PC-3 (cell line): ENCODE measurements at regions not wholly inside any gene's neighbourhood (a gene's known extent, or its start where the extent isn't known, plus 50 kb on each side); places are given as distances from the start of the nearest gene placed in this dataset.

Experiments
- ATAC-seq: fragments of 200-7000 bp; cut with Tn5 transposase; 2 replicates; pipeline ENCODE4 v1.9.1; 2020; ENCODE audit warnings: mild to moderate bottlenecking, moderate library complexity
- BruUV-seq: library from RNA; stranded (reverse); fragments of 400-500 nt; replicated peaks from 2 replicates; lab custom pipeline; 2021; lab: Mats Ljungman, UMichigan
- CTCF ChIA-PET: fragments of 300-600 bp; sonication (Branson Sonifier 250); formaldehyde crosslinking; loops from one replicate; lab custom pipeline; 2022; ENCODE audit warnings: antibody characterized with exemption; lab: Charles Lee
- POLR2A ChIA-PET: fragments of 300-600 bp; sonication (Branson Sonifier 250); formaldehyde crosslinking; loops from one replicate; lab custom pipeline; 2022; ENCODE audit warnings: antibody characterized with exemption; ENCODE audit not compliant: unreplicated experiment; lab: Charles Lee
- DNase-seq: peaks from one replicate; pipeline ENCODE4 v3.0.0-alpha.2; 2015
- H2AFZ ChIP-seq: fragments of 300-600 bp; sonication (generic); 2 replicates; pipeline ENCODE4 v1.6.0; 2016; ENCODE audit warnings: antibody characterized with exemption, low read length
- H3F3A ChIP-seq: fragments of 300-600 bp; sonication (generic); one replicate; pipeline ENCODE4 v1.6.0; 2017; ENCODE audit warnings: antibody characterized with exemption, low read length, control low read depth, mild to moderate bottlenecking; ENCODE audit not compliant: unreplicated experiment
- H3K27ac ChIP-seq: fragments of 300-600 bp; sonication (generic); 2 replicates; pipeline ENCODE4 v1.5.1; 2016; ENCODE audit warnings: mild to moderate bottlenecking, low read length
- H3K27me3 ChIP-seq: fragments of 300-600 bp; sonication (generic); 2 replicates; pipeline ENCODE4 v1.6.1; 2016; ENCODE audit warnings: low read length, mixed read lengths
- H3K36me3 ChIP-seq: fragments of 300-600 bp; sonication (generic); 2 replicates; pipeline ENCODE4 v1.6.1; 2016; ENCODE audit warnings: low read depth, mixed run types, low read length, mixed read lengths
- H3K4me1 ChIP-seq: fragments of 300-600 bp; sonication (generic); 2 replicates; pipeline ENCODE4 v1.5.1; 2016; ENCODE audit warnings: low read length; ENCODE audit not compliant: insufficient read depth
- H3K4me2 ChIP-seq: fragments of 300-600 bp; sonication (generic); 2 replicates; pipeline ENCODE4 v1.6.0; 2016; ENCODE audit warnings: low read length
- H3K4me3 ChIP-seq: fragments of 300-600 bp; sonication (generic); 2 replicates; pipeline ENCODE4 v1.5.1; 2016; ENCODE audit warnings: mild to moderate bottlenecking, low read length, mixed read lengths
- H3K79me2 ChIP-seq: fragments of 300-600 bp; sonication (generic); 2 replicates; pipeline ENCODE4 v1.6.1; 2017; ENCODE audit warnings: low read length, mixed read lengths
- H3K9ac ChIP-seq: fragments of 300-600 bp; sonication (generic); 2 replicates; pipeline ENCODE4 v1.6.0; 2016; ENCODE audit warnings: mild to moderate bottlenecking, low read length
- H3K9me2 ChIP-seq: fragments of 300-600 bp; sonication (generic); replicated peaks from 2 replicates; pipeline ENCODE4 v1.6.1; 2016; ENCODE audit warnings: mixed run types, low read length, mixed read lengths
- H3K9me3 ChIP-seq: fragments of 300-600 bp; sonication (generic); 2 replicates; pipeline ENCODE4 v1.6.1; 2016; ENCODE audit warnings: low read length, mixed read lengths
- H4K20me1 ChIP-seq: fragments of 300-600 bp; sonication (generic); 2 replicates; pipeline ENCODE4 v1.6.1; 2016; ENCODE audit warnings: low read length, mixed read lengths
- CTCF ChIP-seq: fragments of 300-600 bp; sonication (generic); conservative IDR thresholded peaks from 2 replicates; pipeline ENCODE4 v1.5.1; 2017; ENCODE audit warnings: antibody characterized with exemption, low read depth, mild to moderate bottlenecking, low read length
- EZH2 ChIP-seq: fragments of 300-600 bp; sonication (generic); IDR thresholded peaks from one replicate; pipeline ENCODE4 v1.6.1; 2017; ENCODE audit warnings: antibody characterized with exemption, mild to moderate bottlenecking, low read length; ENCODE audit not compliant: unreplicated experiment
- EZH2phosphoT487 ChIP-seq: fragments of 300-600 bp; sonication (generic); IDR thresholded peaks from 2 replicates; pipeline ENCODE4 v1.6.1; 2018; ENCODE audit warnings: mild to moderate bottlenecking, antibody characterized with exemption, low read length, borderline replicate concordance
- intact Hi-C: fragments of 100-400 bp; cut with micrococcal nuclease; formaldehyde crosslinking; loops from 2 replicates; pipeline ENCODE4 v1.9.0; 2023

DNA sequence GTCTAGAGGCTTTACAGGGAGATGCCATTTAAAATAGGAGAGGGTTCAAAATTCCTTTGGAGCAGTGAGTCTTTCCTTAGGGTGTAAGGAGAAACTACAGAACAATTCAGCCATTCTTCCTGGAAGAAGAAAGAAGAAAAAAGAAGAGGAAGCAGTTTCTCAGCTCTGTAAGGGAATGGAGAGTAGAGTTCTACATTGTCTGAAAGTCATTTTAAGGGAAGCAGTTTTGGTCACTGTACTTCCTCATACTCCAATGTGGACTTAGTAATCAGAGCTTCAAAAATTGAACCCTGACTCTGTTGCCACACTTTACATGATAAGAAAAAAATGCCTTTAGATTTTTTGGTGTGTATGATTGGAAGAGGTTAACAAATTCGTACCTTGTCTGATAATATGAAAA is 122.4 kb downstream of the LRRC70 start:
- no peak for TF ChIP-seq EZH2
- no peak for TF ChIP-seq EZH2phosphoT487
- no peak for TF ChIP-seq CTCF
- H3K4me3 ChIP-seq = no peak overlapping the region
- no peaks in the 10 kb centered on the region for H3K9me3 ChIP-seq
- ChIA-PET CTCF (no interaction called here), POLR2A (no interaction called here)
- no peaks in the 10 kb centered on the region for H3K4me1 ChIP-seq
- H3K27me3 ChIP-seq = peaks cover 17% of the 10 kb centered on the region; the same call in 1 of the 2 replicates
- no TSS peak for BruUV-seq
- H3F3A ChIP-seq = no peaks in the 10 kb centered on the region
- H3K9me2 ChIP-seq = no peaks in the 10 kb centered on the region
- H2AFZ ChIP-seq = no peak overlapping the region
- H4K20me1 ChIP-seq = no peaks in the 10 kb centered on the region
- no peaks in the 10 kb centered on the region for H3K79me2 ChIP-seq
- H3K36me3 ChIP-seq = no peaks in the 10 kb centered on the region
- intact Hi-C loops = no loop called here
- no peak overlapping the region for H3K4me2 ChIP-seq
- H3K27ac ChIP-seq = no peak overlapping the region
- no peak overlapping the region for H3K9ac ChIP-seq
- no peak for ATAC-seq
- no peak for DNase-seq

DNA sequence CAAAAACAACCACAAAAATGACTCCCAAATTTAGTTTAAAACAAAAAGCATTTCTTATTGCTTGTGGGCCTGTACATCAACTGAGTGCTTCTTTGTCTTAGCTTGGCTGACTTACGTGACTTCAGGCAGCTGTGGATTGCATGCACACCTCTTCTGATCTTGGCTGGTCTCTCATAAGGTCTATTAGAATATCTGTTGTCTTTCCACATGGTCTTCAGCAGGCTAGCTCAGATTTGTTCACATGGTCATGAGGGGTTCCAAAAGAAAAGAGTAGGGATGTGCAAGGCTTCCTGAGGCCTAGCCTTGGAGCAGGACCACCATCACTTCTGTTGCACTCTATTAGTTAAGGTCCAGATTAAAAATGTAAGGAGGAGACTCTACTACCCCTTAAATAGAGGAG is 120.1 kb downstream of the LRRC70 start:
- no peaks in the 10 kb centered on the region for H3K4me1 ChIP-seq
- no peaks in the 10 kb centered on the region for H3F3A ChIP-seq
- H3K9ac ChIP-seq = no peak overlapping the region
- peaks cover 17% of the 10 kb centered on the region; the same call in 1 of the 2 replicates for H3K27me3 ChIP-seq
- intact Hi-C loops = no loop called here
- H3K9me3 ChIP-seq = no peaks in the 10 kb centered on the region
- H3K27ac ChIP-seq = no peak overlapping the region
- H3K4me2 ChIP-seq = no peak overlapping the region
- no peak for DNase-seq
- ChIA-PET POLR2A (no interaction called here), CTCF (no interaction called here)
- H3K4me3 ChIP-seq = no peak overlapping the region
- TF ChIP-seq EZH2phosphoT487 (no peak), EZH2 (no peak), CTCF (no peak)
- no peak overlapping the region for H2AFZ ChIP-seq
- H3K79me2 ChIP-seq = no peaks in the 10 kb centered on the region
- no peak for ATAC-seq
- no peaks in the 10 kb centered on the region for H3K36me3 ChIP-seq
- no peaks in the 10 kb centered on the region for H3K9me2 ChIP-seq
- no peaks in the 10 kb centered on the region for H4K20me1 ChIP-seq
- no TSS peak for BruUV-seq

DNA sequence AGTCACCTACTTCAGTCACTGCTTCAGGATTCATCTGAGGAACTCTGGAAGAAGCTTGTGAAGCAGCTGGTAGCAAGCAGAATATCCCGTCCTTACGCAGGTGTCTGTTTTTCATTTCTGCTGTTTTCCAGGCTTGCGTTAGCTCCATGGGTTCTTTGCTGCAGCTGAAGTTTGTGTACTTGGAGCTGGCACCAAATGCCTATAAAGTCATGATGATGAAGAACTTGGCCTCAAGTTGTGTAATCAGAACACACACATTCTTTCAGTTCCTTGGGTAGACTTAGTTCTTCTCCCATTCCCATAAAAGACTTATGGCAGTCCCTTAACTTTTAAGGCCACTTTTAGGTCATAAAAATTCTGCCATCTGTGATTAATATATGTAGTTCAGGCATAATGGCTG is 116.7 kb downstream of the LRRC70 start:
- TF ChIP-seq CTCF = no peak
- no peak for TF ChIP-seq EZH2phosphoT487
- no peak for TF ChIP-seq EZH2
- no peak for DNase-seq
- Histone ChIP-seq H3K27me3 (no peaks in the 10 kb centered on the region), H3K9ac (no peak overlapping the region), H3K79me2 (no peaks in the 10 kb centered on the region), H3K4me2 (no peak overlapping the region), H3K9me2 (no peaks in the 10 kb centered on the region), H2AFZ (no peak overlapping the region), H3K9me3 (no peaks in the 10 kb centered on the region), H3K27ac (no peak overlapping the region), H3K4me1 (no peaks in the 10 kb centered on the region), H4K20me1 (no peaks in the 10 kb centered on the region), H3F3A (no peaks in the 10 kb centered on the region), H3K4me3 (no peak overlapping the region), H3K36me3 (no peaks in the 10 kb centered on the region)
- ChIA-PET POLR2A (no interaction called here), CTCF (no interaction called here)
- ATAC-seq = no peak
- no TSS peak for BruUV-seq
- intact Hi-C loops = no loop called here
